ENCODE measurements at regions not wholly inside any gene's neighbourhood (a gene's known extent, or its start where the extent isn't known, plus 50 kb on each side); places are given as distances from the start of the nearest gene placed in this dataset.

DNA sequence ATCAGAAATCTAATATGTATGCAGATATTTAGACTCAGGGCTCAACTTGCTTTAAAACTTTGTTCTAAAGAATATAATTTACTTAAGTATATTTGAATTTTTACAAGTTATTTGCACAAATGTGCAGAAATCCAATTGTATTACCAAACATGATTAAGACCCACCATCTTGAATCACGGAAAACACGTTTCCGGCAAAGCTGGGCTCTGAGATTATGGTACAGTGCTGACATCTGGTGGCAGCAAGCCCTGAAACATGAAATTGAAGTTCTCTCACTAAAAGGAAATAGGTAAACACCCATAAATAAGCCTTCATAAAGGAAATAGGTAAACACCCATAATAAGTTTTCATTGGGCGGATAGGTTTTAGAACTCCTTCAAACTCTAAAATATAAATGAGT, 98.3 kb upstream of the MAOA start:
- DNase-seq (peak; percentile 74), ATAC-seq (ENCODE audit: low read depth) (peak; percentile 47)
- WGBS (ENCODE audit: insufficient coverage), result no CpG with 5 or more reads among the region's 4 CpGs
- Histone ChIP-seq H2AFZ (ENCODE audit: insufficient read depth, low read depth, low read length, poor library complexity, severe bottlenecking) (peak overlapping the region; percentile 31), H3K27me3 (replicated peaks in 1 of 4; ENCODE audit: control extremely low read depth in 1 of 4, control insufficient read depth in 3 of 4, insufficient read depth in 4 of 4, low read length in 3 of 4) (no peaks in the 10 kb centered on the region), H3K79me2 (ENCODE audit: control insufficient read depth, insufficient read depth, low read length) (no peaks in the 10 kb centered on the region), H4K20me1 (ENCODE audit: control insufficient read depth, insufficient read depth, low read length, poor library complexity, severe bottlenecking) (no peaks in the 10 kb centered on the region), H3K9ac (ENCODE audit: low read length) (no peak overlapping the region), H3K9me3 (ENCODE audit: control extremely low read depth in 1 of 3, control insufficient read depth in 2 of 3, insufficient read depth in 1 of 3, low read length in 2 of 3) (peaks cover 0 to 3% (median 0%) of the 10 kb centered on the region in 3 donors), H3K4me3 (ENCODE audit: control extremely low read depth in 1 of 5, extremely low read depth in 1 of 5, insufficient read depth in 1 of 5, low read depth in 2 of 5, low read length in 4 of 5) (peak overlapping the region in 1 of 5 experiments; percentile 3), H3K4me2 (replicated peaks; ENCODE audit: low read depth, low read length, poor library complexity, severe bottlenecking) (peak overlapping the region; percentile 15), H3K4me1 (ENCODE audit: control insufficient read depth in 2 of 2, insufficient read depth in 2 of 2, low read length in 2 of 2) (peaks cover 4% of the 10 kb centered on the region in 2 donors), H3K27ac (ENCODE audit: low read length in 2 of 2) (no peak overlapping the region), H3K36me3 (replicated peaks in 1 of 2; ENCODE audit: control extremely low read depth in 1 of 2, control insufficient read depth in 1 of 2, extremely low read depth in 1 of 2, insufficient read depth in 2 of 2, low read length in 1 of 2) (no peaks in the 10 kb centered on the region)
- Mint-ChIP-seq H3K27ac (no peak overlapping the region), H3K4me1 (peaks cover 13% of the 10 kb centered on the region), H3K4me3 (no peak overlapping the region), H3K9me3 (ENCODE audit: insufficient read depth) (no peaks in the 10 kb centered on the region), H3K27me3 (no peaks in the 10 kb centered on the region)
- no peak for TF ChIP-seq EZH2 (IDR thresholded peaks at IDR 0.05; ENCODE audit: borderline replicate concordance, insufficient read depth, low read depth, low read length, poor library complexity, severe bottlenecking)
- TF ChIP-seq CTCF (IDR thresholded peaks at IDR 0.05), result peak; percentile 72
- CTCF ChIA-PET, result interaction anchor here (1.2 to 5.0 kb wide), 8 partner anchors 193 to 1779 kb away, joined by 3 to 45 read pairs (median 6); no protein-coding TSS in a partner anchor
- intact Hi-C loops (cut with micrococcal nuclease), result loop anchor here (1.0 to 10.0 kb wide), 4 partner anchors 613 to 2000 kb away; no protein-coding TSS in a partner anchor
- POLR2A ChIA-PET, result no interaction called here

DNA sequence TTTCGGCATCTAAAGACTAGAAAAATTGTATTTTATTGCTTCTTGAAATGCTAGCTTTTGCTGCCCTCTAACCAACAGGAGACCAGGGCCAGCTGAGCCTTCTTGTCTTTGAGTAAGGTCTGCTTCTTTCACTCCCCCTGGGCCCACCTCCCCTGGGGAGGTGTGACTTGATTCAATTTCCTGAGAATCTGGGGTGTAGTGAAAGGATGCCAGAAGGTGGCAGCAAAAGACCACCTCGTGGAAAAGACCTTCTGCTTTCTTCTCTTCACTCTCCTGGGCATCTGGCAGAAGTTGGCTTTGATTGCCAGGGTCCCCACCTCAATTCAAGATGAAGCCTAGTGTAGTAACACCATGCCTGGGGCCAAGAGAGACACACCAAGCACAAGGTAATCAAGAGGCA, 96.5 kb upstream of the MAOA start:
- DNase-seq, result peak; percentile 58
- Histone ChIP-seq H2AFZ (ENCODE audit: insufficient read depth, low read depth, low read length, poor library complexity, severe bottlenecking) (no peak overlapping the region), H3K4me3 (ENCODE audit: control extremely low read depth in 1 of 5, extremely low read depth in 1 of 5, insufficient read depth in 1 of 5, low read depth in 2 of 5, low read length in 4 of 5) (no peak overlapping the region), H3K27me3 (replicated peaks in 1 of 4; ENCODE audit: control extremely low read depth in 1 of 4, control insufficient read depth in 3 of 4, insufficient read depth in 4 of 4, low read length in 3 of 4) (no peaks in the 10 kb centered on the region), H3K4me2 (replicated peaks; ENCODE audit: low read depth, low read length, poor library complexity, severe bottlenecking) (no peak overlapping the region), H3K79me2 (ENCODE audit: control insufficient read depth, insufficient read depth, low read length) (no peaks in the 10 kb centered on the region), H4K20me1 (ENCODE audit: control insufficient read depth, insufficient read depth, low read length, poor library complexity, severe bottlenecking) (no peaks in the 10 kb centered on the region), H3K27ac (ENCODE audit: low read length in 2 of 2) (no peak overlapping the region), H3K9me3 (ENCODE audit: control extremely low read depth in 1 of 3, control insufficient read depth in 2 of 3, insufficient read depth in 1 of 3, low read length in 2 of 3) (peaks cover 0 to 3% (median 0%) of the 10 kb centered on the region in 3 donors), H3K9ac (ENCODE audit: low read length) (no peak overlapping the region), H3K36me3 (replicated peaks in 1 of 2; ENCODE audit: control extremely low read depth in 1 of 2, control insufficient read depth in 1 of 2, extremely low read depth in 1 of 2, insufficient read depth in 2 of 2, low read length in 1 of 2) (no peaks in the 10 kb centered on the region), H3K4me1 (ENCODE audit: control insufficient read depth in 2 of 2, insufficient read depth in 2 of 2, low read length in 2 of 2) (peaks cover 4% of the 10 kb centered on the region in 2 donors)
- ChIA-PET CTCF (interaction anchor here (0.6 to 5.0 kb wide), 9 partner anchors 12 to 1777 kb away, joined by 3 to 45 read pairs (median 3); no protein-coding TSS in a partner anchor), POLR2A (interaction anchor here (0.6 kb wide), 1 partner anchor 275 kb away, joined by 3 read pairs; no protein-coding TSS in a partner anchor)
- no CpG with 5 or more reads among the region's 2 CpGs for WGBS (ENCODE audit: insufficient coverage)
- peak; percentile 45 for ATAC-seq (ENCODE audit: low read depth)
- H3K27me3 Mint-ChIP-seq, result no peaks in the 10 kb centered on the region
- intact Hi-C loops (cut with micrococcal nuclease), result loop anchor here (5.0 to 10.0 kb wide), 2 partner anchors 615 to 2002 kb away; no protein-coding TSS in a partner anchor
- no peak overlapping the region for H3K4me3 Mint-ChIP-seq
- TF ChIP-seq CTCF (IDR thresholded peaks at IDR 0.05) (peak; percentile 26), EZH2 (IDR thresholded peaks at IDR 0.05; ENCODE audit: borderline replicate concordance, insufficient read depth, low read depth, low read length, poor library complexity, severe bottlenecking) (no peak)
- H3K4me1 Mint-ChIP-seq, result peaks cover 10% of the 10 kb centered on the region
- H3K27ac Mint-ChIP-seq, result no peak overlapping the region
- H3K9me3 Mint-ChIP-seq (ENCODE audit: insufficient read depth), result no peaks in the 10 kb centered on the region

Measured in B cell (primary cell).